ENCODE measurements at regions not wholly inside any gene's neighbourhood (a gene's known extent, or its start where the extent isn't known, plus 50 kb on each side); places are given as distances from the start of the nearest gene placed in this dataset.

GRCh38 chr11:104327861-104328511, 164.0 kb upstream of the PDGFD start:
- TF ChIP-seq CTCF (IDR thresholded peaks at IDR 0.05 in 8 of 11, conservative IDR thresholded peaks at IDR 0.05 in 3 of 11) (no peak), POLR2A (IDR thresholded peaks at IDR 0.05) (no peak), POLR2AphosphoS5 (IDR thresholded peaks at IDR 0.05) (no peak)
